HG03135 (cell line): ENCODE measurements at regions not wholly inside any gene's neighbourhood (a gene's known extent, or its start where the extent isn't known, plus 50 kb on each side); places are given as distances from the start of the nearest gene placed in this dataset.
A peak's percentile ranks its signal among the peaks of the same experiment; 100 is the strongest.

ENCODE experiments used
- ATAC-seq: cut with Tn5 transposase; IDR thresholded peaks from one replicate; pipeline ENCODE4 v1.9.1; 2021; ENCODE audit warnings: mild to moderate bottlenecking, moderate library complexity; ENCODE audit not compliant: unreplicated experiment

GRCh38 chr18:51884039-51884438 lies 456.0 kb upstream of the DCC start:
- no peak for ATAC-seq

DNA sequence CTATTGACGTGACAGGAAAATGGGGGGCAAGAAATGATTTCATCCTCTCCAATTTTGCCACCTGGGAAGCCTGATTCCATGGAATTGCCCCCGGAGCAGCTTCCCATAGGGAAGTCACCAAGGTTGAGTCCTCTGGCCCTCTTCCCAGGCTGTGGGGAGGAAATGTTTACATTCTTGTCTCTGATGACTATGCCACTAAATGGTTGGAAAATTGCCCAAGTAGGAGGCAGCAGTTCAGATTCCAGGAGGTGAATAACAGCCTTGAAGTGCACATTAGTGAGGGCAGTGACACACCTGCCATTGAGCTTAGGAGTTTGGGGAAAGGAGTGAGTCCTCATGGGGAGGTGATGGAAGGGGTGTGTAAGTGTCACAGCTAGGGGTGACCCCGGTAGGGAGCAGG lies 449.2 kb upstream of the DCC start:
- ATAC-seq, result no peak

DNA sequence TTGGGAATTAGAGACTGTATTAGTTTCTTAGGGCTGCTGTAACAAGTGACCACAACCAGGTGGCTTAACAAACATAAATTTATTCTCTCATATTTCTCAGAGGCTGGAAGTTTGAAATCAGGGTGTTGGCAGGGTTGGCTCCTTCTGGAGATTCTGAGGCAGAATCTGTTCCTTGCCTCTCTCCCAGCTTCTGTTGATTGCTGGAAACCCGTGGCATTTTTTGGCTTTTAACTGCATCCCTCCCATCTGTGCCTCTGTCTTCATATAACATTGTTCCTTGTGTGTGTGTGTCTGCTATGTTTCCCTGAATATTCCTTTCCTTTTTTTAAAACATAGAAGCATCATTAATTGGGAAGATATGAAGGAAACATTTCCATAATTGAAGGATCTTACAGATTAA lies 448.1 kb upstream of the DCC start:
- no peak for ATAC-seq

GRCh38 chr18:51897884-51898283 lies 442.1 kb upstream of the DCC start:
- ATAC-seq, result no peak

GRCh38 chr18:51907687-51908597 lies 432.1 kb upstream of the DCC start:
- ATAC-seq, result no peak

DNA sequence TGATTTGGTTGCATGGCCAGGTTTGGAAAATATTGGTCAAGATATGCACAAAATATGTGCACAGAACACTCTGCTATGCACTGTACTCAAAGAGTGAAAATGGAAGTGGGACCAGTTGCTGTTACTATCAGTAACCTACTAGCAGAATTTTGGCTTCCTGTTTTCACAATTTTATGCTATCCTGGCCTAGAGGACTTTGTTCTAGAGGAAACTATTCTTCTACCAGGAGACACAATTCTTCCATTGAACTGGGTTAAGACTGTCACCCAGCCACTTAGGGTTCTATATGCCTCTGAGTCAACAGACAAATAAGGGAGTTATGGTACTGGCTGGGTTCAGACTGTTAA lies 431.4 kb upstream of the DCC start:
- no peak for ATAC-seq

GRCh38 chr18:51911584-51911983 lies 428.4 kb upstream of the DCC start:
- ATAC-seq, result no peak

GRCh38 chr18:51912381-51912780 lies 427.6 kb upstream of the DCC start:
- no peak for ATAC-seq

- ATAC-seq, result no peak
These were observed 424.8 kb upstream of the DCC start for GRCh38 chr18:51915176-51915575.

GRCh38 chr18:51921862-51922261 lies 418.1 kb upstream of the DCC start:
- no peak for ATAC-seq

- no peak for ATAC-seq
These were observed 406.1 kb upstream of the DCC start for GRCh38 chr18:51933903-51934302.

- no peak for ATAC-seq
These were observed 403.9 kb upstream of the DCC start for GRCh38 chr18:51936115-51936514.

- ATAC-seq, result no peak
These were observed 398.0 kb upstream of the DCC start for GRCh38 chr18:51941999-51942398.

DNA sequence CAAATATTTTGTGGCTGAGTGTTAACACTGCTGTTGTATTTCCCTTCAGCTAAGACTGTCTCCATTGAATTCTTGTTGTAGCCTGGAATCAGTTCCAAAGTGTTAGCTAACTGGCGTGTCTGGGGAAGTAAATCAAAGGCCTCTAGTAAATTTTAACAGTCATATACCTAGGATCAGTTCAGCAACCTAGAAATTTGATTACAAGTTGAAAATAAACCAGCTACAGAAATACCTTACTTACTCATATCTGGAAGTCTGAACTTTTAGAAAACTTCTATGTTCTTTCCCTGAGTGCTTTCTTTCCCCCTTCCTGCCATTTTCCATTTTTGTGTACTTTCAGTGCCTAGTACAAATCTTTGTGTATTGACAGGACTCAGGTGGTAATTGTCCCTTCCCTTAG lies 396.7 kb upstream of the DCC start:
- ATAC-seq, result no peak

GRCh38 chr18:51946946-51947345 lies 393.1 kb upstream of the DCC start:
- ATAC-seq, result no peak

GRCh38 chr18:51952844-51953243 lies 387.2 kb upstream of the DCC start:
- ATAC-seq, result no peak

DNA sequence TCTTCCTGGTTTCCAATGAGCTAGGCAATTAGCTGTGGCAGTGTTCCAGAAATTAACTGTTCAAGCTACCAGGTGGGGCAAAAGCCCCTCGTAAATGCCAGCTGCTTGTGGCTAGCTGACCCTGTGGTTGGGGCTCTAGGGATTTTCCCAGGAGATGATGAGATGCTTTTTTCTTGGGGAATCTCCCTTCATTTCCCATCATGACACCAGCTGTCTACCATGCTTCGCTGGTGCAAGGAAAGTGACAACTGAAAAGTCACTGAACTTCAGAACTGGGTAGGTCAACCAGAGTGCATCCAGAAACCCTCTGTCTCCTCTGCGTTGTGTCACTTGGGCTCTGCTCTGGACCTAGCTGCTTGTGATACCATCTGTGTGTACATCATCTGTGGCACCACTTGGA lies 386.5 kb upstream of the DCC start:
- ATAC-seq, result peak; percentile 79

- no peak for ATAC-seq
These were observed 384.9 kb upstream of the DCC start for GRCh38 chr18:51955136-51955535.

DNA sequence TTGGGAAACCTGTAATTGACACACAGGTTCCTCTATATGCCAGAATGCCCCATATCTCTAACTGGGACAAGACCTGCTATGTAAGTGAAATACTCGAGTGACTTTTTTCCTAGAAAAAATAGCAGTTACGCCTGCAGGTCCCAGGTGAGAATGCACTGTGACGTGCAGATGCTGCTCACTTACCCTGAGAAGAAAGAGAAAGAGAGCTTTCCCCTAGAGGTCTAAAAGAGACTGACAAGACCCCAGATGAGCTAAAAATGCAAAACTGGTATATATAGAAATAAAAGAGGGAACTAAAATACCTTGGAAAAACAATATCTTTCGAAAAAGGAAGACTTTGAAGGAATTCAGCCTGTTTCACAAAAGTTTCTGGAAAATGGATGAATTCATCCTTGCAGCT lies 383.0 kb upstream of the DCC start:
- no peak for ATAC-seq

DNA sequence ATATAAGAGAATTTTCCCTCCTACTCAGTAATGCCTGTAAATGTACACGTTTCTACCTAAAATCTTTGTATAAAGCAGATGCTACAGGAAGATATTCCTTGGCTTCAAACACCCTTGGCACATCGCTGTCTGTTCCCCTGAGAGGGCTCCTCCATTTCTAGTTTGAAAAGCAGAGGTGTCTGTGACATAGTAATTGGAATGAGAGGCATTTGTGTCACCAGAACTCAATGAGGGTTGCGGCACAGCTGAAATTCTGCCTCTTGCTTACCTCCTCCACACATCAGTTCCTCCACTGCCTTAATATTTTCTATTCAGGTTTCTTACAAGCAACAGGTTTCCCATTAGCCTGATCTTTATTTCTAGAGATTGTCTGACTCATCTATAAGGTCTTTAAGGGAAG lies 359.9 kb upstream of the DCC start:
- ATAC-seq, result no peak

DNA sequence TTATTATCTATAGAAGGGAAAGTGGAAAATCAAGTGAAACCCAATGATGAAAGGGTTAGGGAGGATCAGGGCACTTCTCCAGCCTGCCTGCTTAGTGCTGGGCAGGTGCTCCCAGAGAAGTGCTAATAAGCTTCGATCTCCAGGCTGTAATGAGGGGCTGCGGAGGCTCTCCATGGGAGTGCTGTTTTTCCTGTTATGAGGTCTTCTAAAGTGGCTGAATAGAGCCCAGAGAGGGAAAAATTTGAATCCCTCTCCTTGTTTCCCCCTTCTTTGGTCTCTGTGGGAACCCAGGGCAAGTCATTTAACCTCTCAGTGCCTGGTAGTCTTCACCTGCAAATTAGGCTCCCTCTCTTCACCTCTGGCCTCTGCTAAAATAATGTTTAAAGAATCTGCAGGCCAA lies 351.7 kb upstream of the DCC start:
- ATAC-seq, result no peak

- no peak for ATAC-seq
These were observed 342.9 kb upstream of the DCC start for GRCh38 chr18:51997129-51997528.

- no peak for ATAC-seq
These were observed 341.9 kb upstream of the DCC start for GRCh38 chr18:51998066-51998465.
